GM18867 (cell line): ENCODE measurements at regions not wholly inside any gene's neighbourhood (a gene's known extent, or its start where the extent isn't known, plus 50 kb on each side); places are given as distances from the start of the nearest gene placed in this dataset.
"Not testable (repeated sequence)": the region's sequence is repeated elsewhere in the genome, so short reads cannot be mapped to it uniquely, and the experiment has no call there.

Experiments
- ATAC-seq: cut with Tn5 transposase; IDR thresholded peaks from one replicate; pipeline ENCODE4 v1.9.1; 2021; ENCODE audit warnings: mild to moderate bottlenecking, moderate library complexity; ENCODE audit not compliant: unreplicated experiment

- ATAC-seq, result no peak
These were observed 650.0 kb upstream of the STXBP6 start for GRCh38 chr14:25699981-25700380.

- no peak for ATAC-seq
These were observed 648.2 kb upstream of the STXBP6 start for GRCh38 chr14:25698111-25698510.

GRCh38 chr14:25696176-25696575 lies 646.2 kb upstream of the STXBP6 start:
- no peak for ATAC-seq

GRCh38 chr14:25685004-25685403 lies 635.1 kb upstream of the STXBP6 start:
- ATAC-seq, result no peak

GRCh38 chr14:25680934-25681333 lies 631.0 kb upstream of the STXBP6 start:
- no peak for ATAC-seq

- ATAC-seq, result not testable (repeated sequence)
These were observed 630.6 kb upstream of the STXBP6 start for GRCh38 chr14:25680511-25680910.

GRCh38 chr14:25677111-25677510 lies 627.2 kb upstream of the STXBP6 start:
- no peak for ATAC-seq

- ATAC-seq, result no peak
These were observed 617.4 kb upstream of the STXBP6 start for GRCh38 chr14:25667387-25667786.

GRCh38 chr14:25666877-25667276 lies 616.9 kb upstream of the STXBP6 start:
- ATAC-seq, result no peak

- ATAC-seq, result no peak
These were observed 609.0 kb upstream of the STXBP6 start for GRCh38 chr14:25658988-25659387.

GRCh38 chr14:25630447-25630846 lies 580.5 kb upstream of the STXBP6 start:
- ATAC-seq, result no peak

- no peak for ATAC-seq
These were observed 579.0 kb upstream of the STXBP6 start for GRCh38 chr14:25628978-25629377.

GRCh38 chr14:25628390-25628789 lies 578.4 kb upstream of the STXBP6 start:
- no peak for ATAC-seq

- ATAC-seq, result no peak
These were observed 577.0 kb upstream of the STXBP6 start for GRCh38 chr14:25626986-25627385.

- no peak for ATAC-seq
These were observed 572.8 kb upstream of the STXBP6 start for GRCh38 chr14:25622763-25623162.

- no peak for ATAC-seq
These were observed 570.6 kb upstream of the STXBP6 start for GRCh38 chr14:25620515-25620914.

- no peak for ATAC-seq
These were observed 565.2 kb upstream of the STXBP6 start for GRCh38 chr14:25615174-25615573.

- ATAC-seq, result no peak
These were observed 557.2 kb upstream of the STXBP6 start for GRCh38 chr14:25607192-25607591.

GRCh38 chr14:25602106-25602505 lies 552.2 kb upstream of the STXBP6 start:
- ATAC-seq, result no peak

GRCh38 chr14:25588751-25589150 lies 538.8 kb upstream of the STXBP6 start:
- no peak for ATAC-seq

- ATAC-seq, result no peak
These were observed 524.8 kb upstream of the STXBP6 start for GRCh38 chr14:25574628-25575325.

- ATAC-seq, result no peak
These were observed 520.5 kb upstream of the STXBP6 start for GRCh38 chr14:25570483-25570882.

GRCh38 chr14:25557466-25557865 lies 507.5 kb upstream of the STXBP6 start:
- ATAC-seq, result no peak
